B cell (primary cell): ENCODE measurements at regions not wholly inside any gene's neighbourhood (a gene's known extent, or its start where the extent isn't known, plus 50 kb on each side); places are given as distances from the start of the nearest gene placed in this dataset.

ENCODE experiments used
- ATAC-seq: fragments of 200-7000 bp; cut with Tn5 transposase; one replicate; pipeline ENCODE4 v1.10.0; 2021; ENCODE audit warnings: low read depth, mild to moderate bottlenecking, moderate number of reproducible peaks, moderate library complexity
- CTCF ChIA-PET: fragments of 350-600 bp; sonication (Branson Sonifier 250); formaldehyde crosslinking; loops from one replicate; lab custom pipeline; 2021; ENCODE audit warnings: antibody characterized with exemption, inconsistent platforms; lab: Charles Lee
- POLR2A ChIA-PET: fragments of 350-600 bp; sonication (Branson Sonifier 250); formaldehyde crosslinking; loops from one replicate; lab custom pipeline; 2021; ENCODE audit warnings: antibody characterized with exemption; lab: Charles Lee
- DNase-seq: peaks from one replicate; pipeline ENCODE4 v3.0.0; 2013
- H2AFZ ChIP-seq: 2 replicates; pipeline ENCODE4 v1.6.1; 2012; ENCODE audit warnings: mild to moderate bottlenecking, low read depth, low read length; ENCODE audit not compliant: insufficient read depth, poor library complexity, severe bottlenecking
- H3K27ac ChIP-seq, 2 donors: 1 replicate in 1 of 2; 2 replicates in 1 of 2; pipeline ENCODE4 v1.5.1; 2012 to 2013; ENCODE audit warnings: low read length in 2 of 2, mild to moderate bottlenecking in 2 of 2, moderate library complexity in 1 of 2
- H3K27me3 ChIP-seq, 4 experiments: fragments of 200-600 bp in 1 of 4; sonication (generic) in 1 of 4; replicated peaks in 1 of 4; 1 replicate in 2 of 4; 2 replicates in 2 of 4; pipeline versions ENCODE4 v1.6.1 to v1.7.0; 2013 to 2016; ENCODE audit warnings: low read length in 3 of 4, mild to moderate bottlenecking in 2 of 4, mixed read lengths in 1 of 4, moderate library complexity in 1 of 4; ENCODE audit not compliant: insufficient read depth in 4 of 4, control insufficient read depth in 3 of 4; ENCODE audit errors: control extremely low read depth in 1 of 4
- H3K36me3 ChIP-seq, 2 experiments: replicated peaks in 1 of 2; 1 replicate in 1 of 2; 2 replicates in 1 of 2; pipeline versions ENCODE4 v1.6.1 to v1.7.1; 2013; ENCODE audit warnings: low read length in 1 of 2; ENCODE audit not compliant: insufficient read depth in 2 of 2, control insufficient read depth in 1 of 2; ENCODE audit errors: control extremely low read depth in 1 of 2, extremely low read depth in 1 of 2
- H3K4me1 ChIP-seq, 2 donors: fragments of 200-600 bp in 1 of 2; sonication (generic) in 1 of 2; 1 replicate in 1 of 2; 2 replicates in 1 of 2; pipeline versions ENCODE4 v1.5.1 to v1.6.1; 2013 to 2017; ENCODE audit warnings: low read length in 2 of 2; ENCODE audit not compliant: control insufficient read depth in 2 of 2, insufficient read depth in 2 of 2
- H3K4me2 ChIP-seq: replicated peaks from 2 replicates; pipeline ENCODE3; 2012; ENCODE audit warnings: mild to moderate bottlenecking, low read depth, low read length; ENCODE audit not compliant: poor library complexity, severe bottlenecking
- H3K4me3 ChIP-seq, 5 experiments: fragments of 200-600 bp in 1 of 5; sonication (generic) in 1 of 5; 1 replicate in 3 of 5; 2 replicates in 2 of 5; pipeline versions ENCODE4 v1.5.1 to v1.7.0; 2011 to 2016; ENCODE audit warnings: low read length in 4 of 5, mild to moderate bottlenecking in 4 of 5, low read depth in 2 of 5, control low read depth in 1 of 5, moderate library complexity in 1 of 5; ENCODE audit not compliant: insufficient read depth in 1 of 5; ENCODE audit errors: control extremely low read depth in 1 of 5, extremely low read depth in 1 of 5
- H3K79me2 ChIP-seq: fragments of 200-600 bp; sonication (generic); one replicate; pipeline ENCODE4 v1.6.0; 2016; ENCODE audit warnings: low read length; ENCODE audit not compliant: control insufficient read depth, insufficient read depth
- H3K9ac ChIP-seq: fragments of 200-600 bp; sonication (generic); 2 replicates; pipeline ENCODE4 v1.6.1; 2017; ENCODE audit warnings: mild to moderate bottlenecking, low read length, moderate library complexity
- H3K9me3 ChIP-seq, 3 donors: one replicate each; pipeline versions ENCODE4 v1.6.1 to v1.7.1; 2013; ENCODE audit warnings: low read length in 2 of 3; ENCODE audit not compliant: control insufficient read depth in 2 of 3, insufficient read depth in 1 of 3; ENCODE audit errors: control extremely low read depth in 1 of 3
- H4K20me1 ChIP-seq: 2 replicates; pipeline ENCODE4 v1.6.0; 2012; ENCODE audit warnings: mild to moderate bottlenecking, low read length; ENCODE audit not compliant: insufficient read depth, control insufficient read depth, poor library complexity, severe bottlenecking
- H3K27ac Mint-ChIP-seq: one replicate; pipeline ENCODE4 v1.8.0; 2021; ENCODE audit warnings: mixed read lengths
- H3K27me3 Mint-ChIP-seq: one replicate; pipeline ENCODE4 v1.8.0; 2021; ENCODE audit warnings: mixed read lengths
- H3K4me1 Mint-ChIP-seq: one replicate; pipeline ENCODE4 v1.8.0; 2021; ENCODE audit warnings: mixed read lengths
- H3K4me3 Mint-ChIP-seq: one replicate; pipeline ENCODE4 v1.8.0; 2021; ENCODE audit warnings: mixed read lengths
- H3K9me3 Mint-ChIP-seq: one replicate; pipeline ENCODE4 v1.8.0; 2022; ENCODE audit warnings: mixed read lengths; ENCODE audit not compliant: insufficient read depth
- EZH2 ChIP-seq: IDR thresholded peaks from 2 replicates; pipeline ENCODE4 v1.6.1; 2012; ENCODE audit warnings: borderline replicate concordance, low read depth, mild to moderate bottlenecking, moderate library complexity, low read length; ENCODE audit not compliant: insufficient read depth, poor library complexity, severe bottlenecking
- WGBS: methylation state at CpG from one replicate; pipeline ENCODE4 v1.1.5; 2013; ENCODE audit warnings: missing lambda C conversion rate; ENCODE audit not compliant: insufficient coverage; 5-methylcytosine and 5-hydroxymethylcytosine counted together
- intact Hi-C: fragments of 100-400 bp; cut with micrococcal nuclease; formaldehyde crosslinking; loops from one replicate; pipeline ENCODE4 v1.10.0; 2022
- TF ChIP-seq, protein P1 (sequence below): fragments of 200-600 bp; IDR thresholded peaks from one replicate; pipeline ENCODE4 v1.8.0; 2022; ENCODE audit warnings: antibody characterized with exemption, mild to moderate bottlenecking

DNA sequence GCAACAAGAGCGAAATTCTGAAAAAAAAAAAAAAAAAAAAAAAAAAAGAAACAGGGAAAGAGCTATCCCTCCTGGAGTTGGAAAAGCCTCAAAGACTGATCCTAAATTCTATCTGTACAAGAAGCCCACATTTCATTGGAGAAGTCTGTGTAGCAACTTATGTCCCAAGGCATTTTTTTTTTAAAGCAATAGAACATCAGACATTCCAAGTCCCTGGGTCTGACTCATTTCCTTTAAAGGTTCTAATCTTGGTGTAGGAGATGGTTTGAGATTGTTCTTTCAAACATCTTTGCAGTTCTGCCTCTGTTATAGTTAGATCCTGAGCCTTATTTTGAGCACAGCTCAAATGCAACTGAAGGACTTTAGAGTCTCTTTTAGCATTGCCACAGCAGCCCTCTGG lies 706.5 kb upstream of the MIR17HG start:
- TF ChIP-seq, protein P1, sequence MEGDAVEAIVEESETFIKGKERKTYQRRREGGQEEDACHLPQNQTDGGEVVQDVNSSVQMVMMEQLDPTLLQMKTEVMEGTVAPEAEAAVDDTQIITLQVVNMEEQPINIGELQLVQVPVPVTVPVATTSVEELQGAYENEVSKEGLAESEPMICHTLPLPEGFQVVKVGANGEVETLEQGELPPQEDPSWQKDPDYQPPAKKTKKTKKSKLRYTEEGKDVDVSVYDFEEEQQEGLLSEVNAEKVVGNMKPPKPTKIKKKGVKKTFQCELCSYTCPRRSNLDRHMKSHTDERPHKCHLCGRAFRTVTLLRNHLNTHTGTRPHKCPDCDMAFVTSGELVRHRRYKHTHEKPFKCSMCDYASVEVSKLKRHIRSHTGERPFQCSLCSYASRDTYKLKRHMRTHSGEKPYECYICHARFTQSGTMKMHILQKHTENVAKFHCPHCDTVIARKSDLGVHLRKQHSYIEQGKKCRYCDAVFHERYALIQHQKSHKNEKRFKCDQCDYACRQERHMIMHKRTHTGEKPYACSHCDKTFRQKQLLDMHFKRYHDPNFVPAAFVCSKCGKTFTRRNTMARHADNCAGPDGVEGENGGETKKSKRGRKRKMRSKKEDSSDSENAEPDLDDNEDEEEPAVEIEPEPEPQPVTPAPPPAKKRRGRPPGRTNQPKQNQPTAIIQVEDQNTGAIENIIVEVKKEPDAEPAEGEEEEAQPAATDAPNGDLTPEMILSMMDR = no peak
- TF ChIP-seq EZH2 = no peak
- WGBS = no CpG with 5 or more reads among the region's 1 CpG
- no peak for DNase-seq
- Mint-ChIP-seq H3K4me1 (no peaks in the 10 kb centered on the region), H3K27ac (no peak overlapping the region), H3K4me3 (no peak overlapping the region), H3K9me3 (peaks cover 9% of the 10 kb centered on the region), H3K27me3 (no peaks in the 10 kb centered on the region)
- ChIA-PET POLR2A (no interaction called here), CTCF (no interaction called here)
- no peak overlapping the region for H3K27ac ChIP-seq
- no peaks in the 10 kb centered on the region for H3K79me2 ChIP-seq
- H3K4me3 ChIP-seq = no peak overlapping the region
- no peak overlapping the region for H2AFZ ChIP-seq
- H3K4me1 ChIP-seq = no peaks in the 10 kb centered on the region
- no peak overlapping the region for H3K4me2 ChIP-seq
- no peaks in the 10 kb centered on the region for H3K36me3 ChIP-seq
- H3K27me3 ChIP-seq = no peaks in the 10 kb centered on the region
- no peaks in the 10 kb centered on the region for H4K20me1 ChIP-seq
- ATAC-seq = no peak
- H3K9ac ChIP-seq = no peak overlapping the region
- no peaks in the 10 kb centered on the region for H3K9me3 ChIP-seq
- intact Hi-C loops = no loop called here

DNA sequence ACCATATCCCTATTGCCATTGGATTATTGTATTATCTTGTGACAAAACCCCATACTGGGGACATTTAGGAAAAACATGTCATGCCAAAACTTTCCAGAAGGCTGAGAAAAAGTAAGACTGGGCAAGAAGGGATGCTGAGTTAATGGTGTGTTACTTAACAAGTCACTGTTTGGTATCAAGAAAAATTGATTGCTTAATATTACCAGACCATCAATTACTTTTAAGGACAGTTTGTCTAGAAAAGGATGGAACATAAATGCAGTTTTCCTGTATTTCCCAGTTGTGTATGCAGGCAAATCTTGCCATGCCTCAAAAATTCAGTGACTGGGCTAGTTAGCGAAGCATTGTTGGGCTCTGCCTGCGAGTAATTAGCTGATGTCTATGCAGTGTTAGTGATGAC lies 705.6 kb upstream of the MIR17HG start:
- Histone ChIP-seq H3K4me3 (no peak overlapping the region), H3K27ac (no peak overlapping the region), H3K27me3 (no peaks in the 10 kb centered on the region), H3K9me3 (no peaks in the 10 kb centered on the region), H3K79me2 (no peaks in the 10 kb centered on the region), H3K4me2 (no peak overlapping the region), H3K36me3 (no peaks in the 10 kb centered on the region), H2AFZ (no peak overlapping the region), H3K9ac (no peak overlapping the region), H4K20me1 (no peaks in the 10 kb centered on the region), H3K4me1 (no peaks in the 10 kb centered on the region)
- ATAC-seq (no peak), DNase-seq (no peak)
- intact Hi-C loops = no loop called here
- POLR2A ChIA-PET = no interaction called here
- WGBS = no CpG with 5 or more reads among the region's 2 CpGs
- no peak overlapping the region for H3K4me3 Mint-ChIP-seq
- H3K27ac Mint-ChIP-seq = no peak overlapping the region
- TF ChIP-seq, protein P1 = no peak
- TF ChIP-seq EZH2 = no peak
- CTCF ChIA-PET = no interaction called here
- no peaks in the 10 kb centered on the region for H3K27me3 Mint-ChIP-seq
- peaks cover 9% of the 10 kb centered on the region for H3K9me3 Mint-ChIP-seq
- no peaks in the 10 kb centered on the region for H3K4me1 Mint-ChIP-seq
